WTC11 (cell line): ENCODE measurements at regions not wholly inside any gene's neighbourhood (a gene's known extent, or its start where the extent isn't known, plus 50 kb on each side); places are given as distances from the start of the nearest gene placed in this dataset.

Experiments
- ATAC-seq: fragments of 200-7000 bp; cut with Tn5 transposase; 2 replicates; pipeline ENCODE4 v1.10.0; 2021; ENCODE audit warnings: mild to moderate bottlenecking, moderate library complexity
- CTCF ChIA-PET: fragments of 300-600 bp; sonication (Branson Sonifier 250); formaldehyde crosslinking; loops from one replicate; lab custom pipeline; 2021; ENCODE audit warnings: antibody characterized with exemption; lab: Charles Lee
- POLR2A ChIA-PET: fragments of 350-600 bp; sonication (Branson Sonifier 250); formaldehyde crosslinking; loops from one replicate; lab custom pipeline; 2021; ENCODE audit warnings: antibody characterized with exemption; lab: Charles Lee
- DNase-seq: peaks from one replicate; pipeline ENCODE4 v3.0.0; 2021; ENCODE audit warnings: low spot score
- H3K27ac Mint-ChIP-seq: 2 replicates; pipeline ENCODE4 v1.8.0; 2021; ENCODE audit warnings: mixed read lengths
- H3K27me3 Mint-ChIP-seq: 2 replicates; pipeline ENCODE4 v1.8.0; 2021; ENCODE audit warnings: low read depth, mild to moderate bottlenecking, moderate library complexity, mixed read lengths
- H3K36me3 Mint-ChIP-seq: 2 replicates; pipeline ENCODE4 v1.8.0; 2021; ENCODE audit warnings: mixed read lengths
- H3K4me1 Mint-ChIP-seq: 2 replicates; pipeline ENCODE4 v1.8.0; 2022; ENCODE audit warnings: mixed read lengths
- H3K4me3 Mint-ChIP-seq: 2 replicates; pipeline ENCODE4 v1.8.0; 2021; ENCODE audit warnings: mild to moderate bottlenecking, moderate library complexity, mixed read lengths
- H3K9me3 Mint-ChIP-seq: 2 replicates; pipeline ENCODE4 v1.8.0; 2021; ENCODE audit warnings: mixed read lengths
- CREM ChIP-seq: sonication (generic); formaldehyde crosslinking; IDR thresholded peaks from 2 replicates; pipeline ENCODE4 v1.8.1; 2022; ENCODE audit warnings: mild to moderate bottlenecking, missing genetic modification reagents, moderate library complexity
- ETV6 ChIP-seq: sonication (generic); formaldehyde crosslinking; IDR thresholded peaks from 2 replicates; pipeline ENCODE4 v1.8.1; 2022; ENCODE audit warnings: mild to moderate bottlenecking, missing genetic modification reagents
- GRHL2 ChIP-seq: fragments of 250-450 bp; sonication (Bioruptor Pico); IDR thresholded peaks from 2 replicates; pipeline ENCODE4 v1.8.0; 2022; ENCODE audit warnings: mild to moderate bottlenecking, moderate library complexity; ENCODE audit not compliant: insufficient replicate concordance, severe bottlenecking
- JAZF1 ChIP-seq: fragments of 250-450 bp; sonication (Bioruptor Pico); IDR thresholded peaks from 2 replicates; pipeline ENCODE4 v1.9.0; 2021; ENCODE audit warnings: moderate library complexity, mild to moderate bottlenecking, inconsistent platforms
- MYBL2 ChIP-seq: sonication (generic); formaldehyde crosslinking; IDR thresholded peaks from 2 replicates; pipeline ENCODE4 v1.8.1; 2023; ENCODE audit warnings: mild to moderate bottlenecking, moderate library complexity, missing genetic modification reagents
- NFATC4 ChIP-seq: fragments of 250-450 bp; sonication (Bioruptor Pico); IDR thresholded peaks from 2 replicates; pipeline ENCODE4 v1.9.0; 2021; ENCODE audit warnings: mild to moderate bottlenecking
- NFYB ChIP-seq: sonication (generic); formaldehyde crosslinking; conservative IDR thresholded peaks from 2 replicates; pipeline ENCODE4 v1.8.0; 2022; ENCODE audit warnings: low read depth, missing genetic modification reagents
- NR2C2 ChIP-seq: sonication (generic); formaldehyde crosslinking; IDR thresholded peaks from 2 replicates; pipeline ENCODE4 v1.8.0; 2022; ENCODE audit warnings: mild to moderate bottlenecking, missing genetic modification reagents
- OVOL2 ChIP-seq: fragments of 250-450 bp; sonication (Bioruptor Pico); IDR thresholded peaks from 2 replicates; pipeline ENCODE4 v1.9.0; 2021; ENCODE audit warnings: mild to moderate bottlenecking, borderline replicate concordance
- TCF7 ChIP-seq: sonication (generic); formaldehyde crosslinking; IDR thresholded peaks from 2 replicates; pipeline ENCODE4 v1.8.0; 2022; ENCODE audit warnings: mild to moderate bottlenecking, low read depth, missing genetic modification reagents, moderate library complexity
- TEAD1 ChIP-seq: sonication (generic); formaldehyde crosslinking; IDR thresholded peaks from 2 replicates; pipeline ENCODE4 v1.8.0; 2022; ENCODE audit warnings: mild to moderate bottlenecking, missing genetic modification reagents
- ZNF121 ChIP-seq: sonication (generic); formaldehyde crosslinking; IDR thresholded peaks from 2 replicates; pipeline ENCODE4 v1.8.0; 2023; ENCODE audit warnings: missing genetic modification reagents
- TF ChIP-seq, protein P1 (sequence below): sonication (generic); formaldehyde crosslinking; IDR thresholded peaks from 2 replicates; pipeline ENCODE4 v1.8.1; 2023; ENCODE audit warnings: mild to moderate bottlenecking, missing genetic modification reagents
- TF ChIP-seq, protein P2 (sequence below): fragments of 250-450 bp; sonication (Bioruptor Pico); IDR thresholded peaks from 2 replicates; pipeline ENCODE4 v2.1.2; 2022; ENCODE audit warnings: mild to moderate bottlenecking, moderate library complexity
- TF ChIP-seq, protein P3 (sequence below): sonication (generic); formaldehyde crosslinking; IDR thresholded peaks from 2 replicates; pipeline ENCODE4 v1.8.1; 2022; ENCODE audit warnings: mild to moderate bottlenecking, moderate library complexity, missing genetic modification reagents

DNA sequence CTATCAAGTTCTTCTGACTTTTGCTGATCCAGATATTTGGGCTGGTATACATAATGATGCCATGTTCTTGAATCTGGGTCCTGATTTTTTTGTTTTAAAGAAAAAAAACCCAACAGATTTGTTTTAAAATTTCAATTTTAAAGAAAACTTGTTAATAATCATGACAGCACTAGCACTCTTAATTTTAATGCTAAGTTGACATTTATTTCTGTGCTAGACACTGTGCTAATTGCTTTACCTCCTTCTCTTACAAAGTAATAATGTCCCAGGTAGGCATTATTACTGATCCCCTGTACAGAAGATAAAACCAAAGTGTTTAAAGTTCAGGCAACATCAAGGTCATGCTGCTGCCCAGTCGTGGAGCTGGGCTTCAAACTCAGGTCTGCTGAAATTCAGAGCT, 101.9 kb downstream of the ZNF608 start:
- Mint-ChIP-seq H3K27ac (peak overlapping the region; percentile 89), H3K27me3 (no peaks in the 10 kb centered on the region; the same call in 1 of the 2 replicates), H3K36me3 (peaks cover 49% of the 10 kb centered on the region), H3K4me1 (peaks cover 80% of the 10 kb centered on the region), H3K9me3 (no peaks in the 10 kb centered on the region), H3K4me3 (no peak overlapping the region)
- TF ChIP-seq GRHL2, result no peak
- TF ChIP-seq CREM (CRISPR knock-in tag), result no peak
- no peak for TF ChIP-seq NR2C2 (CRISPR knock-in tag)
- TF ChIP-seq, protein P1, sequence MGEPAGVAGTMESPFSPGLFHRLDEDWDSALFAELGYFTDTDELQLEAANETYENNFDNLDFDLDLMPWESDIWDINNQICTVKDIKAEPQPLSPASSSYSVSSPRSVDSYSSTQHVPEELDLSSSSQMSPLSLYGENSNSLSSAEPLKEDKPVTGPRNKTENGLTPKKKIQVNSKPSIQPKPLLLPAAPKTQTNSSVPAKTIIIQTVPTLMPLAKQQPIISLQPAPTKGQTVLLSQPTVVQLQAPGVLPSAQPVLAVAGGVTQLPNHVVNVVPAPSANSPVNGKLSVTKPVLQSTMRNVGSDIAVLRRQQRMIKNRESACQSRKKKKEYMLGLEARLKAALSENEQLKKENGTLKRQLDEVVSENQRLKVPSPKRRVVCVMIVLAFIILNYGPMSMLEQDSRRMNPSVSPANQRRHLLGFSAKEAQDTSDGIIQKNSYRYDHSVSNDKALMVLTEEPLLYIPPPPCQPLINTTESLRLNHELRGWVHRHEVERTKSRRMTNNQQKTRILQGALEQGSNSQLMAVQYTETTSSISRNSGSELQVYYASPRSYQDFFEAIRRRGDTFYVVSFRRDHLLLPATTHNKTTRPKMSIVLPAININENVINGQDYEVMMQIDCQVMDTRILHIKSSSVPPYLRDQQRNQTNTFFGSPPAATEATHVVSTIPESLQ, result no peak
- TF ChIP-seq TEAD1 (CRISPR knock-in tag), result no peak
- TF ChIP-seq ZNF121, result no peak
- TF ChIP-seq NFATC4 (CRISPR knock-in tag), result no peak
- no peak for TF ChIP-seq NFYB (CRISPR knock-in tag)
- TF ChIP-seq, protein P2, sequence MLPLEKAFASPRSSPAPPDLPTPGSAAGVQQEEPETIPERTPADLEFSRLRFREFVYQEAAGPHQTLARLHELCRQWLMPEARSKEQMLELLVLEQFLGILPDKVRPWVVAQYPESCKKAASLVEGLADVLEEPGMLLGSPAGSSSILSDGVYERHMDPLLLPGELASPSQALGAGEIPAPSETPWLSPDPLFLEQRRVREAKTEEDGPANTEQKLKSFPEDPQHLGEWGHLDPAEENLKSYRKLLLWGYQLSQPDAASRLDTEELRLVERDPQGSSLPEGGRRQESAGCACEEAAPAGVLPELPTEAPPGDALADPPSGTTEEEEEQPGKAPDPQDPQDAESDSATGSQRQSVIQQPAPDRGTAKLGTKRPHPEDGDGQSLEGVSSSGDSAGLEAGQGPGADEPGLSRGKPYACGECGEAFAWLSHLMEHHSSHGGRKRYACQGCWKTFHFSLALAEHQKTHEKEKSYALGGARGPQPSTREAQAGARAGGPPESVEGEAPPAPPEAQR, result no peak
- no peak for TF ChIP-seq ETV6 (CRISPR knock-in tag)
- no peak for TF ChIP-seq TCF7
- TF ChIP-seq MYBL2 (CRISPR knock-in tag), result no peak
- ChIA-PET POLR2A (no interaction called here), CTCF (no interaction called here)
- no peak for ATAC-seq
- DNase-seq, result no peak

DNA sequence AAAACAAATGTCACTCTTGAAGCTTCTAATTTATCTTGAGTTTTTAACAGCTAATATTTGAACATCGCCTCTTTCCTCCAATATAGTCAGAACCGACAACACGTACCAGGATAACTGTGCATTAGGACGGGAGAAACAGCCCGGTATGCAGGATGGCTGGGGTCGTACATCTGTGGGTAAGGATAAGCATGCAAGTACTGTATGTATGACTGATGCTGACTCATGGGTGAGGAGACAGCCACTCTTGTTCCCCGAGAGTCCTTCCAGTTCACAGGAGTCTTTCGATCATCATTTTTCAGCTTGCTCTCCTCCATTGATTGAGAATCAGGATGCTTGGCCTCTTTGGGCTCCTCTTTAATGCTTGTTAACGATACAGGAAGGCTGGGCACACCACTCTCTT, 102.3 kb downstream of the ZNF608 start:
- H3K27me3 Mint-ChIP-seq, result no peaks in the 10 kb centered on the region; the same call in 1 of the 2 replicates
- no peak for ATAC-seq
- CTCF ChIA-PET, result no interaction called here
- no peak for TF ChIP-seq NFYB (CRISPR knock-in tag)
- TF ChIP-seq JAZF1 (CRISPR knock-in tag), result no peak
- no peak for TF ChIP-seq OVOL2
- TF ChIP-seq, protein P3, sequence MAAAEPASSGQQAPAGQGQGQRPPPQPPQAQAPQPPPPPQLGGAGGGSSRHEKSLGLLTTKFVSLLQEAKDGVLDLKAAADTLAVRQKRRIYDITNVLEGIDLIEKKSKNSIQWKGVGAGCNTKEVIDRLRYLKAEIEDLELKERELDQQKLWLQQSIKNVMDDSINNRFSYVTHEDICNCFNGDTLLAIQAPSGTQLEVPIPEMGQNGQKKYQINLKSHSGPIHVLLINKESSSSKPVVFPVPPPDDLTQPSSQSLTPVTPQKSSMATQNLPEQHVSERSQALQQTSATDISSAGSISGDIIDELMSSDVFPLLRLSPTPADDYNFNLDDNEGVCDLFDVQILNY (CRISPR knock-in tag), result no peak
- TF ChIP-seq, protein P1, result no peak
- no peak for TF ChIP-seq TCF7
- TF ChIP-seq, all 79 proteins: peak for 0
- H3K4me3 Mint-ChIP-seq, result no peak overlapping the region
- H3K36me3 Mint-ChIP-seq, result peaks cover 47% of the 10 kb centered on the region
- no peak for DNase-seq
- POLR2A ChIA-PET, result no interaction called here
- peak overlapping the region; percentile 89 for H3K27ac Mint-ChIP-seq
- peaks cover 80% of the 10 kb centered on the region for H3K4me1 Mint-ChIP-seq
- H3K9me3 Mint-ChIP-seq, result no peaks in the 10 kb centered on the region

DNA sequence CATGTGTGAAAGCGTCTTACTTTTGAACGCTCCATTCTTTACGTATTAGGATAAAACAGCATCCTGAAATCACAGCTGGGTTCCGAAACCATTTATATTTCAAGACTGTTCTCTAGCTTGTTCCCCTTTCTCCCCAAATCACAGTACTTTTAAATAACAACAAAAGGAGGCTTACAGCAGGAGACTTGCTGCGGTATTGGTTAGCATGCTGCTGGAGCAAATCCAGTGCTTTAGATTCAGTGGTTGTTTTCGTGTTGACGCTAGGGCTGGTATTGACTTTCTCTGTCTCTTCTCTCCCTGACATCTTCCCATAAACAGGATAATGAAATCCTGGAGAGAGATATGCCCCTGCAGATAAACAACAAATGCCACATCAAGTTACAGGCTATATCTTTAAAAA, 103.1 kb downstream of the ZNF608 start:
- Mint-ChIP-seq H3K27me3 (no peaks in the 10 kb centered on the region; the same call in 1 of the 2 replicates), H3K27ac (peak overlapping the region; percentile 51), H3K4me3 (no peak overlapping the region), H3K9me3 (no peaks in the 10 kb centered on the region), H3K36me3 (peaks cover 39% of the 10 kb centered on the region), H3K4me1 (peaks cover 78% of the 10 kb centered on the region)
- ATAC-seq, result peak; percentile 12; the same call in 1 of the 2 replicates
- DNase-seq, result no peak
- ChIA-PET POLR2A (no interaction called here), CTCF (interaction anchor here (0.6 kb wide), 1 partner anchor 483 kb away, joined by 3 read pairs; no protein-coding TSS in a partner anchor)
- no peak for TF ChIP-seq OVOL2
